ENCODE measurements at regions not wholly inside any gene's neighbourhood (a gene's known extent, or its start where the extent isn't known, plus 50 kb on each side); places are given as distances from the start of the nearest gene placed in this dataset.

DNA sequence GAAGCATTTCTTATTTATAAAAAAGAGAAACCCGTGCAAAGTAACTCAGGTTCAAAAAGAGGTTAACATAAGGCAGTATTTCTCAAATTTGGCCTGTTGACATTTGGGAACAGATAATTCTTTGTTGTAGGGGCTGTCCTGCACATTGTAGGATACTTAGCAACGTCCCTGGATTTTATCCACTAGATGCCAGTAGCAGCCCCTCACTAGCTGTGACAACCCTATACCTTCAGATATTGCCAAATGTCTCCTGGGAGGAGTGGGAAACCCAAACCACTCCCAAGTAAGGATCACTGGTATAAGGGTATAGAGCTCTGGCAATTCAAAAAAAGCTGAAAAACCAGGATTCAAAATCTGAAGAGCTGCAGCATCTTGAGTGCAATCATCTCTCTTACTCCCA is 202.3 kb upstream of the PRKCQ start:
- no peaks in the 10 kb centered on the region for H3K9me3 ChIP-seq (ENCODE audit: control insufficient read depth in 2 of 2, insufficient read depth in 1 of 2, low read length in 1 of 2)
- H3K4me1 ChIP-seq (ENCODE audit: control insufficient read depth in 2 of 2, insufficient read depth in 2 of 2, low read length in 2 of 2), result no peaks in the 10 kb centered on the region
- H3K27ac ChIP-seq (ENCODE audit: low read depth in 1 of 2, low read length in 1 of 2), result no peak overlapping the region
- H3K36me3 ChIP-seq (ENCODE audit: control insufficient read depth in 2 of 2, insufficient read depth in 2 of 2, low read length in 1 of 2), result no peaks in the 10 kb centered on the region
- 96% methylated on average over 2 of the region's 2 CpGs for WGBS
- no peak overlapping the region for H3K4me3 ChIP-seq (ENCODE audit: low read length in 2 of 2)
- no peak for DNase-seq (ENCODE audit: low read depth in 6 of 9, low spot score in 9 of 9)
- H3K27me3 ChIP-seq (ENCODE audit: control insufficient read depth in 2 of 2, insufficient read depth in 1 of 2, low read length in 1 of 2), result no peaks in the 10 kb centered on the region

DNA sequence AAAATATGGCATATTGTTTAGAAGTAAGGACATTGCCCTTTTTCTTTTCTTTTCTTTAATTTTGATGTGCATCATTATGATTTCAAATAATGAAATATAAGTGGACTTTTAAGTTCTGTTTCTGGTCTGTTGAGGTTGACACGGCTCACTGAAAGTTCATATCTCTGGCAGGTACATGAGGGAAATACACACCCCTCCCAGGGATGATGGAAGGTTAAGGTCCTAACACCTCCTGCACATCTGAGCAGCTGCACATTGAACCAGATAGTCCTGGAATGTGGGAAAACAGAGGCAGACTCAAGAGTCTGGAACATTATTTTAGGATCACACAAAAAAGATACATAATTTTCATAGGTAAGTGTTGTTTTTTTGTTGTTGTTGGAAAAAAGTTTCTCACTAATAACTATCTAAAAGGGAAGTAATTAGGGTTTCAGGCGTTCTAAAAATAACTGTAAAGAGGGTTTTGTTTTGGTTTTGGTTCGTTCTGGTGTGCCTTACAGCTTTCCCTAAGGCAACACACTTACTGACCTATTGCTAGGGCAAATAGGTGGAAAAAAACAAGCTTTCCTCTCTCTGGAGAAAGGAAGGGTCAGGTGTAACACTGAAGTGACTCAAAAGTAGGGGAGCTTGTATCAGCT is 201.2 kb upstream of the PRKCQ start:
- H3K4me1 ChIP-seq (ENCODE audit: control insufficient read depth in 2 of 2, insufficient read depth in 2 of 2, low read length in 2 of 2), result no peaks in the 10 kb centered on the region
- H3K27me3 ChIP-seq (ENCODE audit: control insufficient read depth in 2 of 2, insufficient read depth in 1 of 2, low read length in 1 of 2), result peaks cover 0 to 1% of the 10 kb centered on the region in 2 donors
- H3K9me3 ChIP-seq (ENCODE audit: control insufficient read depth in 2 of 2, insufficient read depth in 1 of 2, low read length in 1 of 2), result no peaks in the 10 kb centered on the region
- H3K4me3 ChIP-seq (ENCODE audit: low read length in 2 of 2), result no peak overlapping the region
- DNase-seq (ENCODE audit: low read depth in 6 of 9, low spot score in 9 of 9), result no peak
- 39% methylated on average over 3 of the region's 3 CpGs for WGBS
- H3K27ac ChIP-seq (ENCODE audit: low read depth in 1 of 2, low read length in 1 of 2), result no peak overlapping the region
- H3K36me3 ChIP-seq (ENCODE audit: control insufficient read depth in 2 of 2, insufficient read depth in 2 of 2, low read length in 1 of 2), result no peaks in the 10 kb centered on the region

DNA sequence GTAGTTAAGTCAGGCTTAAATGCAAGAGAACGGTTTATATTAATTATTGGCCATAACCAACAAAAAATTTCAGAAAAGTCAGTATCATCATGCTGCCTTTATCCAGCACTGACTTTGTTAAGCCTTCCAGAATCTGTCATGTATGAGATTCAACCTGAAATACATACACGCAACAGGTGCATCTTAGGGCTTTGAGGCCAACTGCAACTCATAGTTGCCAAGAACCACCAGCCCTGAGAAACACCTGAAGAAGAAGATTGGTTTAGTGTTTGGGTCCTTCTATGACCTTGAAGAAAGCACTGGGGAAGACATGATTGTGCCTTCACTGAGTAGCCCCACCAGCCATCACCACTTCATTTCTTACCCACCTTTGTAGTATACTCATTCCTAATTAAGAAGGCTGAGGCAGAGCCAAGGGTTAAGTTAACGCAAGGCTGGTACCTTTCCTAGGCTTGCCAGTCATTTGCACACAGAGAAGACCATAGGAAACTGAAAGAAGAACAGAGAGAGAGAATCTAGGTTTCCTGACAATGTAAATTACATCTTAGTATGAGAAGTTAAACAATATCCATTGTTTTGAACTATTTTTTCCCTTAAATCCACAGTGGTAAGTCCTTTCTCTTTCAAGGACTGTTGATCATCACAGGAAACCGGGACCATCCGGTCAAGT is 200.1 kb upstream of the PRKCQ start:
- Histone ChIP-seq H3K9me3 (ENCODE audit: control insufficient read depth in 2 of 2, insufficient read depth in 1 of 2, low read length in 1 of 2) (no peaks in the 10 kb centered on the region), H3K4me3 (ENCODE audit: low read length in 2 of 2) (no peak overlapping the region), H3K4me1 (ENCODE audit: control insufficient read depth in 2 of 2, insufficient read depth in 2 of 2, low read length in 2 of 2) (no peaks in the 10 kb centered on the region), H3K27me3 (ENCODE audit: control insufficient read depth in 2 of 2, insufficient read depth in 1 of 2, low read length in 1 of 2) (peaks cover 0 to 4% of the 10 kb centered on the region in 2 donors), H3K36me3 (ENCODE audit: control insufficient read depth in 2 of 2, insufficient read depth in 2 of 2, low read length in 1 of 2) (no peaks in the 10 kb centered on the region), H3K27ac (ENCODE audit: low read depth in 1 of 2, low read length in 1 of 2) (no peak overlapping the region)
- WGBS, result 95% methylated on average over 5 of the region's 5 CpGs
- no peak for DNase-seq (ENCODE audit: low read depth in 6 of 9, low spot score in 9 of 9)

DNA sequence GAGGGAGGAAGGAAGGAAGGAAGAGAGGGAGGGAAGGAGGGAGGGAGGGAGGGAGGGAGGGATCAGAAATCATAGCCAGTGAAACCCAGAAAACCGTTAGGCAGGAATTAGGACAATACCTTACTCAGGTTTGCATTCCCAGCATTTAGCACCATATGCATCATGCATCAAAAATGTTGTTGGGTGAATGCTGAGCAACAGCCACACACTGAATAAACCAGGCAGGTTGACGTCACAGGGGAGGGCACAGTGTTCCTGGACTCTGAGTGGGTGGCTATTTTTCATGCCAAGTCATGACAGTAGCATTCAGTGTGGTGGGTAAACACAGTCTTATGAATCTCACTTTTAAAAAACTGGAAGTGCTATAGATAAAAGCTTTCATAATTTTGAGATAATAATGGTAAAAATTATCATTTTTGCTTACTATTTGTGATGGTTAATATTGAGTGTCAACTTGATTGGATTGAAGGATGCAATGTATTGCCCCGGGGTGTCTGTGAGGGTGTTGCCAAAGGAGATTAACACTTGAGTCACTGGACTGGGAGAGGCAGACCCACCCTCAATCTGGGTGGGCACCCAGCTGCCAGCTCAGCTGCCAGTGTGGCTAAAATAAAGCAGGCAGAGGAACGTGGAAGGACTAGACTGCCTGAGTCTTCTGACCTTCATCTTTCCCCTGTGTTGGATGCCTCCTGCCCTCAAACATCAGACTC is 199.1 kb upstream of the PRKCQ start:
- Histone ChIP-seq H3K4me1 (ENCODE audit: control insufficient read depth in 2 of 2, insufficient read depth in 2 of 2, low read length in 2 of 2) (no peaks in the 10 kb centered on the region), H3K36me3 (ENCODE audit: control insufficient read depth in 2 of 2, insufficient read depth in 2 of 2, low read length in 1 of 2) (no peaks in the 10 kb centered on the region), H3K27ac (ENCODE audit: low read depth in 1 of 2, low read length in 1 of 2) (no peak overlapping the region), H3K9me3 (ENCODE audit: control insufficient read depth in 2 of 2, insufficient read depth in 1 of 2, low read length in 1 of 2) (no peaks in the 10 kb centered on the region), H3K4me3 (ENCODE audit: low read length in 2 of 2) (no peak overlapping the region), H3K27me3 (ENCODE audit: control insufficient read depth in 2 of 2, insufficient read depth in 1 of 2, low read length in 1 of 2) (peaks cover 0 to 4% of the 10 kb centered on the region in 2 donors)
- 90% methylated on average over 4 of the region's 4 CpGs for WGBS
- DNase-seq (ENCODE audit: low read depth in 6 of 9, low spot score in 9 of 9), result no peak

DNA sequence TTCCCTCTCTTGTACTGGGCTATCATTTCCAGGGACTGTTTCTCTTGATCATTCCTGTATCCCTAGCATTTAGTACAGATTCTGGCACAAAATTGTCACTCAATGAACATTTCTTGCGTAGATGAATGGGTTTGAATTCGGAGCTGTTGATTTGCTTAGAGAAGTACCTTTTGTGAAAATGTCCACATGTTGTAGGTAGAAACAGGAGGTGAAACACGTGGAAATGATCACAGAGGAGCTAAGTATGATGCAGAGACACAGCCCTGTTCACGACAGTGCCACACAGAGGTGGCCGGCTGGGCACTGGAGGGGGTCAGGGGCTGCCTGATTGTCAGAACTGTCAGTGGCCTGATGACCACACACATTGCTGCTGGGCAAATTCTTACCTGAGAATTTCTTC is 196.1 kb upstream of the PRKCQ start:
- Histone ChIP-seq H3K9me3 (ENCODE audit: control insufficient read depth in 2 of 2, insufficient read depth in 1 of 2, low read length in 1 of 2) (no peaks in the 10 kb centered on the region), H3K4me3 (ENCODE audit: low read length in 2 of 2) (no peak overlapping the region), H3K4me1 (ENCODE audit: control insufficient read depth in 2 of 2, insufficient read depth in 2 of 2, low read length in 2 of 2) (no peaks in the 10 kb centered on the region), H3K27me3 (ENCODE audit: control insufficient read depth in 2 of 2, insufficient read depth in 1 of 2, low read length in 1 of 2) (peaks cover 0 to 4% of the 10 kb centered on the region in 2 donors), H3K27ac (ENCODE audit: low read depth in 1 of 2, low read length in 1 of 2) (no peak overlapping the region), H3K36me3 (ENCODE audit: control insufficient read depth in 2 of 2, insufficient read depth in 2 of 2, low read length in 1 of 2) (no peaks in the 10 kb centered on the region)
- WGBS, result 91% methylated on average over 5 of the region's 5 CpGs
- DNase-seq (ENCODE audit: low read depth in 6 of 9, low spot score in 9 of 9), result no peak

DNA sequence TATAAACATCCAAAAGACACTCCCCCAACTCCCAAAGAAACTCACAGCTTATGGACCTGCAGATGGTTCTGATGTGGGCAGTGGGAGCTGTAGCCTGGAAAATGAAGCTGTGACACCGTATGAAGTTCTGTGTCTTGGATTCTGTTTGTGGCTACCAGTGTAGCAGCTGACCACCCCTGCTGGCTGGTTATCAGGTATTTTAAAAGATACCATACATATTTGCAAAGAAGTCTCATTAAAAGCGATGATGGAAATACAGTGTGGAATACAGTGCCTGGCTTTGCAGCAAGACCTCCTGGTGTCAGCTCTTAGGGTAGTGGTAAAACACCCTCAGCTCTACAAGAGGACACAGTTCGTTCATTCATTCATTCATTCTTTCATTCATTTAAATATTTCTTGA is 194.3 kb upstream of the PRKCQ start:
- H3K4me3 ChIP-seq (ENCODE audit: low read length in 2 of 2), result no peak overlapping the region
- H3K27ac ChIP-seq (ENCODE audit: low read depth in 1 of 2, low read length in 1 of 2), result no peak overlapping the region
- no peaks in the 10 kb centered on the region for H3K36me3 ChIP-seq (ENCODE audit: control insufficient read depth in 2 of 2, insufficient read depth in 2 of 2, low read length in 1 of 2)
- DNase-seq (ENCODE audit: low read depth in 6 of 9, low spot score in 9 of 9), result no peak
- no peaks in the 10 kb centered on the region for H3K4me1 ChIP-seq (ENCODE audit: control insufficient read depth in 2 of 2, insufficient read depth in 2 of 2, low read length in 2 of 2)
- H3K27me3 ChIP-seq (ENCODE audit: control insufficient read depth in 2 of 2, insufficient read depth in 1 of 2, low read length in 1 of 2), result peaks cover 0 to 4% of the 10 kb centered on the region in 2 donors
- H3K9me3 ChIP-seq (ENCODE audit: control insufficient read depth in 2 of 2, insufficient read depth in 1 of 2, low read length in 1 of 2), result peaks cover 0 to 3% of the 10 kb centered on the region in 2 donors
- 91% methylated on average over 3 of the region's 3 CpGs for WGBS

DNA sequence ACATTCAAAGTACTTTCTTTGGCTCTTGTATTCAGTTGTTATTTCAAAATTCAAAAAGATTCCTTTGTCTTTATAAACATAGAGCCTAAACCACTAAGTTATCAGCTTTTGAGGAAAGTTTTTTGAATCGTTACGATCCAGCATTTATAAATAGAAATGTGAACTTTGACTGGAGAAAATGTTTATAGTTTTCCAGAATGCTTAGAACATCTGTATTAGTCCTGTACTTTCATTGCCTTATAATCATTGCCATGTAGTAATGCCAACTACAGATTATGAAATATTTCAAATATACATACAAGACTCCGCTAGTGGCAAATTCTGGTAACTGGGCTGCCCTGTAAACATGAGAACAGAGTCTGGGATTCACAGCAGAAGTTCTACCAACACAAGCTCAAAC is 191.3 kb upstream of the PRKCQ start:
- Histone ChIP-seq H3K4me1 (ENCODE audit: control insufficient read depth in 2 of 2, insufficient read depth in 2 of 2, low read length in 2 of 2) (no peaks in the 10 kb centered on the region), H3K27ac (ENCODE audit: low read depth in 1 of 2, low read length in 1 of 2) (no peak overlapping the region), H3K36me3 (ENCODE audit: control insufficient read depth in 2 of 2, insufficient read depth in 2 of 2, low read length in 1 of 2) (no peaks in the 10 kb centered on the region), H3K27me3 (ENCODE audit: control insufficient read depth in 2 of 2, insufficient read depth in 1 of 2, low read length in 1 of 2) (peaks cover 0 to 4% of the 10 kb centered on the region in 2 donors), H3K9me3 (ENCODE audit: control insufficient read depth in 2 of 2, insufficient read depth in 1 of 2, low read length in 1 of 2) (peaks cover 0 to 3% of the 10 kb centered on the region in 2 donors), H3K4me3 (ENCODE audit: low read length in 2 of 2) (no peak overlapping the region)
- no peak for DNase-seq (ENCODE audit: low read depth in 6 of 9, low spot score in 9 of 9)
- 95% methylated on average over 3 of the region's 3 CpGs for WGBS

DNA sequence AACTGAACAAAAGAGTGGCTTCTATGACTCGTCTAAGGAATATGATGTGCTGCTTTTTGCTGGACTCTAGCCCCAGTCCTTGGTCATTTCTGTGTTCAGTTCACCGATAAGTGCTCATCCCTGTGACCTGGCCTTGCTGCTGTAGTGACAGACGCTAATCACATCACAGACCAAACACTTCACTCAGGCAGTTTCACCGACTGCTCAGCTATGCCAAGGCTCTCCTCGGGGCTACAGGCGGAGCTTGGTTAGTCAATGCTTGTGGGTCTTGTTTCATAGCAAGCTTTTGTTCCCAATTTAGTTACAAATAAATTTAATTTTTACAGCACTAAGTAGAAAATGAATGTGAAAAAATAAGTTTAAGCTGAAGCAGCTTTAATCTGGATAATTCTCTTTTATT is 190.8 kb upstream of the PRKCQ start:
- no peak for DNase-seq (ENCODE audit: low read depth in 6 of 9, low spot score in 9 of 9)
- no peaks in the 10 kb centered on the region for H3K4me1 ChIP-seq (ENCODE audit: control insufficient read depth in 2 of 2, insufficient read depth in 2 of 2, low read length in 2 of 2)
- H3K36me3 ChIP-seq (ENCODE audit: control insufficient read depth in 2 of 2, insufficient read depth in 2 of 2, low read length in 1 of 2), result no peaks in the 10 kb centered on the region
- H3K4me3 ChIP-seq (ENCODE audit: low read length in 2 of 2), result no peak overlapping the region
- H3K27me3 ChIP-seq (ENCODE audit: control insufficient read depth in 2 of 2, insufficient read depth in 1 of 2, low read length in 1 of 2), result peaks cover 0 to 2% of the 10 kb centered on the region in 2 donors
- peaks cover 0 to 3% of the 10 kb centered on the region in 2 donors for H3K9me3 ChIP-seq (ENCODE audit: control insufficient read depth in 2 of 2, insufficient read depth in 1 of 2, low read length in 1 of 2)
- 95% methylated on average over 6 of the region's 6 CpGs for WGBS
- no peak overlapping the region for H3K27ac ChIP-seq (ENCODE audit: low read depth in 1 of 2, low read length in 1 of 2)

DNA sequence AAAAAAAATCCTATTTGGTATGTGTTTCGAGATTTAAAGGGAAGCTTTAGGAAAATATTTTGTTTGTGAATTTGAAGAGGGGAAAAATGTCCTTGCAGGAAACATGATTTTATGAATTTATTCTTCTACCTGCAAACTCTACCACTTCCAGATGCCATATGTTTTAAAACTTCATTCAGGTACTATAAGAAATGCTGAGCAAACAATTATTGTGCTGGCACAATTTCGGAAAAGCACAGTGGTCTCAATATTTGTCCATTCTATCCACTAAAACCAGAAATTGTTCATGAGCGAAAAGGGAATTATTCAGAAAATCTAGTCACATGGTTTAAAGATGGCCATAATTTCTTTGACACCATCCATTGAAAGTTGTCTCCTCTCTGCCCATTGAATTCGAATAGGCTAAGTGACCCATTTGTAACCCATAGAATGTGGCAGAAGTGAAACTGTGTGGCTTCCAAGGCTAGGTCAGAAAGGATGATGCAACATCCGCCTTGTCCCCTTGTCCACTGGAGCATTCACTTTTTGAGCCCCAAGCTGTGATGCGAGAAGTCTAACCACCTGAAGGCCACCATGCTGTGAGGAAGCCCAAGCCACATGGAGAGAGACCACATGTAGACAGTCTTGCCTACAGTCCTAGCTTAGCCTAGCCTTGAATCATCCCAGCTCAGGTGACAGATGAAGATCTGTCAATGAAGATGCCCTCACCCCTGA is 189.8 kb upstream of the PRKCQ start:
- no peak for DNase-seq (ENCODE audit: low read depth in 6 of 9, low spot score in 9 of 9)
- Histone ChIP-seq H3K4me3 (ENCODE audit: low read length in 2 of 2) (no peak overlapping the region), H3K27me3 (ENCODE audit: control insufficient read depth in 2 of 2, insufficient read depth in 1 of 2, low read length in 1 of 2) (no peaks in the 10 kb centered on the region), H3K9me3 (ENCODE audit: control insufficient read depth in 2 of 2, insufficient read depth in 1 of 2, low read length in 1 of 2) (peaks cover 0 to 3% of the 10 kb centered on the region in 2 donors), H3K36me3 (ENCODE audit: control insufficient read depth in 2 of 2, insufficient read depth in 2 of 2, low read length in 1 of 2) (no peaks in the 10 kb centered on the region), H3K4me1 (ENCODE audit: control insufficient read depth in 2 of 2, insufficient read depth in 2 of 2, low read length in 2 of 2) (no peaks in the 10 kb centered on the region), H3K27ac (ENCODE audit: low read depth in 1 of 2, low read length in 1 of 2) (no peak overlapping the region)
- WGBS, result 94% methylated on average over 6 of the region's 6 CpGs
